Liver (tissue), 3 donors: ENCODE measurements at regions not wholly inside any gene's neighbourhood (a gene's known extent, or its start where the extent isn't known, plus 50 kb on each side); places are given as distances from the start of the nearest gene placed in this dataset.

Experiments used
- ATF3 ChIP-seq: IDR thresholded peaks from 2 replicates; pipeline ENCODE4 v1.6.1; 2016; ENCODE audit warnings: antibody characterized with exemption
- CTCF ChIP-seq: fragments of 150-350 bp; IDR thresholded peaks from 2 replicates; pipeline ENCODE4 v1.5.1; 2017; ENCODE audit warnings: improper control_type of control experiment, low read depth, low read length; ENCODE audit not compliant: missing input control
- EGR1 ChIP-seq, 2 donors: IDR thresholded peaks; 2 replicates each; pipeline ENCODE4 v1.6.1; 2016 to 2018; ENCODE audit warnings: antibody characterized with exemption in 2 of 2, low read depth in 2 of 2
- GABPA ChIP-seq, 2 donors: IDR thresholded peaks in 1 of 2; conservative IDR thresholded peaks in 1 of 2; 2 replicates each; pipeline ENCODE4 v1.6.1; 2016; ENCODE audit warnings: antibody characterized with exemption in 2 of 2, mild to moderate bottlenecking in 1 of 2, moderate library complexity in 1 of 2
- JUND ChIP-seq, 2 donors: IDR thresholded peaks; 2 replicates each; pipeline ENCODE4 v1.6.1; 2016; ENCODE audit warnings: antibody characterized with exemption in 2 of 2
- MAX ChIP-seq: IDR thresholded peaks from 2 replicates; pipeline ENCODE4 v1.6.1; 2016; ENCODE audit warnings: antibody characterized with exemption
- REST ChIP-seq: IDR thresholded peaks from 2 replicates; pipeline ENCODE4 v1.6.1; 2016; ENCODE audit warnings: antibody characterized with exemption, mild to moderate bottlenecking
- TAF1 ChIP-seq: conservative IDR thresholded peaks from 2 replicates; pipeline ENCODE4 v1.6.1; 2016; ENCODE audit warnings: antibody characterized with exemption, mild to moderate bottlenecking
- ZBTB33 ChIP-seq: IDR thresholded peaks from 2 replicates; pipeline ENCODE4 v1.6.1; 2016; ENCODE audit warnings: antibody characterized with exemption
- donor health status: healthy.
- donor health status: healthy.

- TF ChIP-seq REST (no peak), CTCF (no peak), GABPA (IDR thresholded peaks at IDR 0.05 in 1 of 2, conservative IDR thresholded peaks at IDR 0.05 in 1 of 2) (no peak), EGR1 (IDR thresholded peaks at IDR 0.05; ENCODE audit: low read depth in 2 of 2) (no peak), TAF1 (no peak), ZBTB33 (no peak), JUND (IDR thresholded peaks at IDR 0.05) (no peak), MAX (no peak), ATF3 (no peak)
Observed at GRCh38 chr2:194116861-194117260, 1540.2 kb upstream of the SLC39A10 start.
